K562 (cell line): ENCODE measurements at regions not wholly inside any gene's neighbourhood (a gene's known extent, or its start where the extent isn't known, plus 50 kb on each side); places are given as distances from the start of the nearest gene placed in this dataset.

Experiments
- ATAC-seq: fragments of 200-7000 bp; cut with Tn5 transposase; 3 replicates; pipeline ENCODE4 v1.9.1; 2020; ENCODE audit warnings: moderate library complexity
- BruUV-seq: library from RNA; stranded (reverse); fragments of 400-500 nt; replicated peaks from 2 replicates; lab custom pipeline; 2021; lab: Mats Ljungman, UMichigan
- CTCF ChIA-PET: fragments of 300-600 bp; formaldehyde crosslinking; extraction: SDS; loops from one replicate; lab custom pipeline; 2021; ENCODE audit warnings: low intra/inter-chr PET ratio; lab: Yijun Ruan, JAX
- POLR2A ChIA-PET: fragments of 300-600, 350-650 bp; sonication (Branson Sonifier 250); formaldehyde crosslinking; extraction: SDS; loops from one replicate; lab custom pipeline; 2021; ENCODE audit warnings: antibody characterized with exemption, inconsistent platforms; lab: Yijun Ruan, JAX
- DNase-seq, 4 experiments: peaks; one replicate each; pipeline versions ENCODE4 v3.0.0 to v3.0.0-alpha.2; 2011 to 2018; ENCODE audit warnings: low spot score in 3 of 4, mixed read lengths in 3 of 4; ENCODE audit errors: extremely low read depth in 1 of 4
- FAIRE-seq: peaks from 2 replicates; lab custom pipeline; 2011; peaks lifted over from hg19 to GRCh38; lab: Jason Lieb, UNC
- H2AFZ ChIP-seq: 2 replicates; pipeline ENCODE4 v1.6.0; 2011; ENCODE audit warnings: low read depth, low read length, control low read depth, inconsistent platforms
- H3K27ac ChIP-seq: fragments of 200-600 bp; 3 replicates; pipeline ENCODE4 v1.8.0; 2011; ENCODE audit warnings: low read depth, mild to moderate bottlenecking, control low read depth, inconsistent platforms, low read length, moderate library complexity, mixed read lengths; ENCODE audit errors: extremely low read depth
- H3K27me3 ChIP-seq, 2 experiments: fragments of 300-600 bp in 1 of 2; 2 replicates in 1 of 2; 3 replicates in 1 of 2; pipeline versions ENCODE4 v1.6.0 to v1.8.0; 2011; ENCODE audit warnings: inconsistent platforms in 2 of 2, low read length in 2 of 2, mild to moderate bottlenecking in 1 of 2, mixed read lengths in 1 of 2, moderate library complexity in 1 of 2; ENCODE audit not compliant: control insufficient read depth in 2 of 2, insufficient read depth in 2 of 2
- H3K36me3 ChIP-seq: fragments of 300-600 bp; 3 replicates; pipeline ENCODE4 v1.8.0; 2011; ENCODE audit warnings: mild to moderate bottlenecking, low read length, inconsistent platforms; ENCODE audit not compliant: control insufficient read depth, insufficient read depth
- H3K4me1 ChIP-seq, 2 experiments: fragments of 200-600 bp in 1 of 2; replicated peaks in 1 of 2; 2 replicates in 1 of 2; 3 replicates in 1 of 2; pipeline versions ENCODE4 v1.5.1 to v1.8.0; 2011; ENCODE audit warnings: inconsistent platforms in 2 of 2, low read length in 2 of 2, mild to moderate bottlenecking in 1 of 2, mixed read lengths in 1 of 2, moderate library complexity in 1 of 2; ENCODE audit not compliant: control insufficient read depth in 2 of 2, insufficient read depth in 2 of 2
- H3K4me2 ChIP-seq: 2 replicates; pipeline ENCODE4 v1.6.1; 2011; ENCODE audit warnings: low read length, control low read depth, inconsistent platforms, mixed read lengths; ENCODE audit not compliant: insufficient read depth
- H3K4me3 ChIP-seq: fragments of 200-600 bp; sonication (generic), shearing (Covaris generic); 2 replicates; pipeline ENCODE4 v1.5.1; 2016; ENCODE audit warnings: control low read depth, inconsistent platforms
- H3K79me2 ChIP-seq: fragments of 200-600 bp; 3 replicates; pipeline ENCODE4 v1.8.0; 2011; ENCODE audit warnings: low read length, inconsistent platforms; ENCODE audit not compliant: control insufficient read depth, insufficient read depth
- H3K9ac ChIP-seq, 2 experiments: 2 replicates each; pipeline versions ENCODE4 v1.6.0 to v1.6.1; 2011; ENCODE audit warnings: low read depth in 2 of 2, low read length in 2 of 2, control low read depth in 1 of 2, inconsistent platforms in 1 of 2, mild to moderate bottlenecking in 1 of 2, mixed read lengths in 1 of 2; ENCODE audit not compliant: insufficient read depth in 1 of 2
- H3K9me1 ChIP-seq: one replicate; pipeline ENCODE4 v1.6.0; 2011; ENCODE audit warnings: inconsistent platforms, mild to moderate bottlenecking, low read length, moderate library complexity; ENCODE audit not compliant: control insufficient read depth, insufficient read depth
- H3K9me3 ChIP-seq: replicated peaks from 2 replicates; pipeline ENCODE4 v1.5.1; 2011; ENCODE audit warnings: low read depth, low read length, inconsistent platforms; ENCODE audit not compliant: control insufficient read depth, insufficient read depth
- H4K20me1 ChIP-seq: replicated peaks from 2 replicates; pipeline ENCODE4 v1.6.1; 2011; ENCODE audit warnings: low read length, inconsistent platforms, mixed read lengths; ENCODE audit not compliant: control insufficient read depth, insufficient read depth
- ATF7 ChIP-seq: fragments of 450-650 bp; IDR thresholded peaks from 2 replicates; pipeline ENCODE4 v1.7.1; 2014; ENCODE audit warnings: mild to moderate bottlenecking, moderate library complexity
- C11orf30 ChIP-seq: fragments of 450-650 bp; IDR thresholded peaks from 2 replicates; pipeline ENCODE4 v1.6.1; 2016; ENCODE audit warnings: low read depth, mild to moderate bottlenecking
- ETV5 ChIP-seq: sonication (generic); formaldehyde crosslinking; IDR thresholded peaks from 2 replicates; pipeline ENCODE4 v1.4.0; 2020; ENCODE audit warnings: low read depth, mild to moderate bottlenecking, missing genetic modification reagents
- ILK ChIP-seq: fragments of 450-650 bp; IDR thresholded peaks from 2 replicates; pipeline ENCODE4 v1.6.1; 2016; ENCODE audit warnings: missing genetic modification characterization, low read depth, mild to moderate bottlenecking, missing compliant biosample characterization, moderate library complexity, borderline replicate concordance
- MAFF ChIP-seq: IDR thresholded peaks from 2 replicates; pipeline ENCODE4 v1.6.1; 2012; ENCODE audit warnings: low read length, improper control_type of control experiment
- SRF ChIP-seq, 2 experiments: fragments of 250-450, 450-650 bp in 1 of 2; sonication (Bioruptor Pico) in 1 of 2; sonication (generic) in 1 of 2; formaldehyde crosslinking; IDR thresholded peaks; 2 replicates each; pipeline versions ENCODE4 v1.5.0 to v1.5.1; 2020 to 2022; ENCODE audit warnings: mild to moderate bottlenecking in 1 of 2, missing genetic modification reagents in 1 of 2
- ZBTB7A ChIP-seq: IDR thresholded peaks from 2 replicates; pipeline ENCODE4 v1.6.1; 2011; ENCODE audit warnings: low read depth, mild to moderate bottlenecking, low read length, moderate library complexity, borderline replicate concordance; ENCODE audit not compliant: control insufficient read depth
- ZNF316 ChIP-seq: fragments of 450-650 bp; IDR thresholded peaks from 2 replicates; pipeline ENCODE4 v1.6.1; 2016
- WGBS: fragments of 100-300 bp; shearing (Covaris generic); methylation state at CpG from one replicate; pipeline ENCODE4 v1.1.6; 2016; ENCODE audit warnings: low coverage, mixed read lengths; ENCODE audit not compliant: insufficient coverage; ENCODE audit errors: missing lambda C conversion rate; 5-methylcytosine and 5-hydroxymethylcytosine counted together
- in situ Hi-C: fragments of 300-500 bp; cut with MboI; formaldehyde crosslinking; loops from 4 replicates; pipeline ENCODE4 v1.15.0; 2018; ENCODE audit warnings: inconsistent platforms, mixed read lengths
- intact Hi-C: fragments of 100-400 bp; cut with micrococcal nuclease; formaldehyde crosslinking; loops from 2 replicates; pipeline ENCODE4 v1.14.2; 2022
- TF ChIP-seq, protein P1 (sequence below): IDR thresholded peaks from 3 replicates; pipeline ENCODE4 v1.6.1; 2011; ENCODE audit warnings: borderline replicate concordance, mild to moderate bottlenecking, moderate library complexity; ENCODE audit not compliant: insufficient read length; ENCODE audit errors: extremely low read depth
- TF ChIP-seq, protein P2 (sequence below): IDR thresholded peaks from 2 replicates; pipeline ENCODE4 v1.6.1; 2016; ENCODE audit warnings: missing genetic modification characterization, missing compliant biosample characterization
- TF ChIP-seq, protein P3 (sequence below): sonication (generic); formaldehyde crosslinking; IDR thresholded peaks from 2 replicates; pipeline ENCODE4 v1.8.1; 2023; ENCODE audit warnings: missing genetic modification reagents, mild to moderate bottlenecking, borderline replicate concordance
- TF ChIP-seq, protein P4 (sequence below): fragments of 250-450 bp; sonication (Bioruptor Pico); IDR thresholded peaks from 2 replicates; pipeline ENCODE4 v1.8.0; 2022; ENCODE audit warnings: inconsistent platforms, mild to moderate bottlenecking, moderate library complexity, borderline replicate concordance

DNA sequence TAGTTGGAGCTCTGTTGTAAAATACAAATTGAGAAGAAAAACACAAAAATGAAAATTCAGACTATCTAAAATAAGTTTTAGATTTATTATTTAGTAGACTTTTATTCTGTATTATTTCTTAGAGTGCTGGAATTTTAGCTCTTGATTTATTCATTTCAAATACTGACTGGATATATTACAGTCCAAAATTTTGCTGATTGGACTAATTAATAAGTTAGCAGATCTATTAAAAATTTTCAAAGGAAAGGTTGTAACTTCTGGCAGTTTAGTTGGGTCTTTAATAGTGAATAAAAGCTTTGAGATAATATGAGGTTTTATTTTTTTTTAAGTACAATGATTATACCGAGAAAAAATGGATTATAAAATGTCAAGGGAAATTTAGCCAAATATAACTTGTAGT is 1224.9 kb upstream of the SPRY2 start:
- WGBS = 0% methylated on average over 1 of the region's 1 CpG
- no peak overlapping the region for H2AFZ ChIP-seq
- ATAC-seq (no peak), FAIRE-seq (no peak), DNase-seq (no peak)
- no peaks in the 10 kb centered on the region for H4K20me1 ChIP-seq
- in situ Hi-C loops (no loop called here), intact Hi-C loops (no loop called here)
- no peaks in the 10 kb centered on the region for H3K9me3 ChIP-seq
- POLR2A ChIA-PET = no interaction called here
- no peak overlapping the region for H3K4me3 ChIP-seq
- H3K9me1 ChIP-seq = no peaks in the 10 kb centered on the region
- H3K4me1 ChIP-seq = no peaks in the 10 kb centered on the region
- no peak overlapping the region for H3K9ac ChIP-seq
- H3K27me3 ChIP-seq = no peaks in the 10 kb centered on the region
- H3K79me2 ChIP-seq = no peaks in the 10 kb centered on the region
- CTCF ChIA-PET = no interaction called here
- no peaks in the 10 kb centered on the region for H3K36me3 ChIP-seq
- no TSS peak for BruUV-seq
- no peak overlapping the region for H3K27ac ChIP-seq
- no peak overlapping the region for H3K4me2 ChIP-seq
- TF ChIP-seq, protein P1, sequence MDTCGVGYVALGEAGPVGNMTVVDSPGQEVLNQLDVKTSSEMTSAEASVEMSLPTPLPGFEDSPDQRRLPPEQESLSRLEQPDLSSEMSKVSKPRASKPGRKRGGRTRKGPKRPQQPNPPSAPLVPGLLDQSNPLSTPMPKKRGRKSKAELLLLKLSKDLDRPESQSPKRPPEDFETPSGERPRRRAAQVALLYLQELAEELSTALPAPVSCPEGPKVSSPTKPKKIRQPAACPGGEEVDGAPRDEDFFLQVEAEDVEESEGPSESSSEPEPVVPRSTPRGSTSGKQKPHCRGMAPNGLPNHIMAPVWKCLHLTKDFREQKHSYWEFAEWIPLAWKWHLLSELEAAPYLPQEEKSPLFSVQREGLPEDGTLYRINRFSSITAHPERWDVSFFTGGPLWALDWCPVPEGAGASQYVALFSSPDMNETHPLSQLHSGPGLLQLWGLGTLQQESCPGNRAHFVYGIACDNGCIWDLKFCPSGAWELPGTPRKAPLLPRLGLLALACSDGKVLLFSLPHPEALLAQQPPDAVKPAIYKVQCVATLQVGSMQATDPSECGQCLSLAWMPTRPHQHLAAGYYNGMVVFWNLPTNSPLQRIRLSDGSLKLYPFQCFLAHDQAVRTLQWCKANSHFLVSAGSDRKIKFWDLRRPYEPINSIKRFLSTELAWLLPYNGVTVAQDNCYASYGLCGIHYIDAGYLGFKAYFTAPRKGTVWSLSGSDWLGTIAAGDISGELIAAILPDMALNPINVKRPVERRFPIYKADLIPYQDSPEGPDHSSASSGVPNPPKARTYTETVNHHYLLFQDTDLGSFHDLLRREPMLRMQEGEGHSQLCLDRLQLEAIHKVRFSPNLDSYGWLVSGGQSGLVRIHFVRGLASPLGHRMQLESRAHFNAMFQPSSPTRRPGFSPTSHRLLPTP = no peak
- TF ChIP-seq ETV5 (CRISPR knock-in tag) (no peak), ZNF316 (peak; percentile 43; the same call in 1 of the 2 replicates), ZBTB7A (no peak), ILK (no peak), SRF (CRISPR knock-in tag; IDR thresholded peaks at IDR 0.05) (no peak), MAFF (no peak), ATF7 (no peak), C11orf30 (peak; percentile 26; the same call in 1 of the 2 replicates)
- TF ChIP-seq, protein P2, sequence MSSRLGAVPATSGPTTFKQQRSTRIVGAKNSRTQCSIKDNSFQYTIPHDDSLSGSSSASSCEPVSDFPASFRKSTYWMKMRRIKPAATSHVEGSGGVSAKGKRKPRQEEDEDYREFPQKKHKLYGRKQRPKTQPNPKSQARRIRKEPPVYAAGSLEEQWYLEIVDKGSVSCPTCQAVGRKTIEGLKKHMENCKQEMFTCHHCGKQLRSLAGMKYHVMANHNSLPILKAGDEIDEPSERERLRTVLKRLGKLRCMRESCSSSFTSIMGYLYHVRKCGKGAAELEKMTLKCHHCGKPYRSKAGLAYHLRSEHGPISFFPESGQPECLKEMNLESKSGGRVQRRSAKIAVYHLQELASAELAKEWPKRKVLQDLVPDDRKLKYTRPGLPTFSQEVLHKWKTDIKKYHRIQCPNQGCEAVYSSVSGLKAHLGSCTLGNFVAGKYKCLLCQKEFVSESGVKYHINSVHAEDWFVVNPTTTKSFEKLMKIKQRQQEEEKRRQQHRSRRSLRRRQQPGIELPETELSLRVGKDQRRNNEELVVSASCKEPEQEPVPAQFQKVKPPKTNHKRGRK = no peak
- TF ChIP-seq, protein P3, sequence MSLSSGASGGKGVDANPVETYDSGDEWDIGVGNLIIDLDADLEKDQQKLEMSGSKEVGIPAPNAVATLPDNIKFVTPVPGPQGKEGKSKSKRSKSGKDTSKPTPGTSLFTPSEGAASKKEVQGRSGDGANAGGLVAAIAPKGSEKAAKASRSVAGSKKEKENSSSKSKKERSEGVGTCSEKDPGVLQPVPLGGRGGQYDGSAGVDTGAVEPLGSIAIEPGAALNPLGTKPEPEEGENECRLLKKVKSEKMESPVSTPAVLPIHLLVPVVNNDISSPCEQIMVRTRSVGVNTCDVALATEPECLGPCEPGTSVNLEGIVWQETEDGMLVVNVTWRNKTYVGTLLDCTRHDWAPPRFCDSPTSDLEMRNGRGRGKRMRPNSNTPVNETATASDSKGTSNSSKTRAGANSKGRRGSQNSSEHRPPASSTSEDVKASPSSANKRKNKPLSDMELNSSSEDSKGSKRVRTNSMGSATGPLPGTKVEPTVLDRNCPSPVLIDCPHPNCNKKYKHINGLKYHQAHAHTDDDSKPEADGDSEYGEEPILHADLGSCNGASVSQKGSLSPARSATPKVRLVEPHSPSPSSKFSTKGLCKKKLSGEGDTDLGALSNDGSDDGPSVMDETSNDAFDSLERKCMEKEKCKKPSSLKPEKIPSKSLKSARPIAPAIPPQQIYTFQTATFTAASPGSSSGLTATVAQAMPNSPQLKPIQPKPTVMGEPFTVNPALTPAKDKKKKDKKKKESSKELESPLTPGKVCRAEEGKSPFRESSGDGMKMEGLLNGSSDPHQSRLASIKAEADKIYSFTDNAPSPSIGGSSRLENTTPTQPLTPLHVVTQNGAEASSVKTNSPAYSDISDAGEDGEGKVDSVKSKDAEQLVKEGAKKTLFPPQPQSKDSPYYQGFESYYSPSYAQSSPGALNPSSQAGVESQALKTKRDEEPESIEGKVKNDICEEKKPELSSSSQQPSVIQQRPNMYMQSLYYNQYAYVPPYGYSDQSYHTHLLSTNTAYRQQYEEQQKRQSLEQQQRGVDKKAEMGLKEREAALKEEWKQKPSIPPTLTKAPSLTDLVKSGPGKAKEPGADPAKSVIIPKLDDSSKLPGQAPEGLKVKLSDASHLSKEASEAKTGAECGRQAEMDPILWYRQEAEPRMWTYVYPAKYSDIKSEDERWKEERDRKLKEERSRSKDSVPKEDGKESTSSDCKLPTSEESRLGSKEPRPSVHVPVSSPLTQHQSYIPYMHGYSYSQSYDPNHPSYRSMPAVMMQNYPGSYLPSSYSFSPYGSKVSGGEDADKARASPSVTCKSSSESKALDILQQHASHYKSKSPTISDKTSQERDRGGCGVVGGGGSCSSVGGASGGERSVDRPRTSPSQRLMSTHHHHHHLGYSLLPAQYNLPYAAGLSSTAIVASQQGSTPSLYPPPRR (CRISPR knock-in tag) = no peak
- TF ChIP-seq, protein P4, sequence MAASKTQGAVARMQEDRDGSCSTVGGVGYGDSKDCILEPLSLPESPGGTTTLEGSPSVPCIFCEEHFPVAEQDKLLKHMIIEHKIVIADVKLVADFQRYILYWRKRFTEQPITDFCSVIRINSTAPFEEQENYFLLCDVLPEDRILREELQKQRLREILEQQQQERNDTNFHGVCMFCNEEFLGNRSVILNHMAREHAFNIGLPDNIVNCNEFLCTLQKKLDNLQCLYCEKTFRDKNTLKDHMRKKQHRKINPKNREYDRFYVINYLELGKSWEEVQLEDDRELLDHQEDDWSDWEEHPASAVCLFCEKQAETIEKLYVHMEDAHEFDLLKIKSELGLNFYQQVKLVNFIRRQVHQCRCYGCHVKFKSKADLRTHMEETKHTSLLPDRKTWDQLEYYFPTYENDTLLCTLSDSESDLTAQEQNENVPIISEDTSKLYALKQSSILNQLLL (CRISPR knock-in tag) = no peak
